Fibroblast of lung (primary cell): ENCODE measurements at regions not wholly inside any gene's neighbourhood (a gene's known extent, or its start where the extent isn't known, plus 50 kb on each side); places are given as distances from the start of the nearest gene placed in this dataset.

Source experiments
- DNase-seq, 2 donors: peaks; one replicate each; pipeline versions ENCODE4 v3.0.0 to v3.0.0-alpha.2; 2010; ENCODE audit warnings: low read depth in 2 of 2
- H2AFZ ChIP-seq: 2 replicates; pipeline ENCODE4 v1.5.1; 2012; ENCODE audit warnings: low read length, control low read depth, inconsistent platforms
- H3K27ac ChIP-seq: 2 replicates; pipeline ENCODE4 v1.5.1; 2011; ENCODE audit warnings: low read length, control low read depth; ENCODE audit not compliant: insufficient read depth
- H3K27me3 ChIP-seq: 2 replicates; pipeline ENCODE4 v1.5.1; 2011; ENCODE audit warnings: mild to moderate bottlenecking, low read length; ENCODE audit not compliant: control insufficient read depth, insufficient read depth
- H3K36me3 ChIP-seq: 2 replicates; pipeline ENCODE4 v1.5.1; 2011; ENCODE audit warnings: low read length; ENCODE audit not compliant: control insufficient read depth, insufficient read depth
- H3K4me1 ChIP-seq: 2 replicates; pipeline ENCODE4 v1.5.1; 2011; ENCODE audit warnings: low read length; ENCODE audit not compliant: control insufficient read depth, insufficient read depth; ENCODE audit errors: extremely low read depth
- H3K4me2 ChIP-seq: 2 replicates; pipeline ENCODE4 v1.5.1; 2011; ENCODE audit warnings: low read length, control low read depth; ENCODE audit not compliant: insufficient read depth; ENCODE audit errors: extremely low read depth
- H3K4me3 ChIP-seq, 4 experiments: fragments of 200-600 bp in 1 of 4; sonication (generic) in 1 of 4; replicated peaks in 1 of 4; 2 replicates each; pipeline ENCODE4 v1.5.1; 2011 to 2016; ENCODE audit warnings: low read length in 4 of 4, low read depth in 3 of 4, mild to moderate bottlenecking in 3 of 4, control low read depth in 2 of 4, inconsistent platforms in 1 of 4, mixed read lengths in 1 of 4; ENCODE audit not compliant: insufficient read depth in 1 of 4; ENCODE audit errors: control extremely low read depth in 1 of 4
- H3K79me2 ChIP-seq: 2 replicates; pipeline ENCODE4 v1.5.1; 2012; ENCODE audit warnings: mild to moderate bottlenecking, low read length, inconsistent platforms; ENCODE audit not compliant: control insufficient read depth, insufficient read depth
- H3K9ac ChIP-seq: 2 replicates; pipeline ENCODE4 v1.5.1; 2011; ENCODE audit warnings: mild to moderate bottlenecking, low read length, control low read depth; ENCODE audit not compliant: insufficient read depth
- H3K9me3 ChIP-seq: 2 replicates; pipeline ENCODE4 v1.5.1; 2012; ENCODE audit warnings: low read depth, low read length; ENCODE audit not compliant: control insufficient read depth, insufficient read depth
- H4K20me1 ChIP-seq: 2 replicates; pipeline ENCODE4 v1.5.1; 2011; ENCODE audit warnings: low read length; ENCODE audit not compliant: control insufficient read depth, insufficient read depth; ENCODE audit errors: extremely low read depth
- CTCF ChIP-seq, 2 donors: IDR thresholded peaks in 1 of 2; conservative IDR thresholded peaks in 1 of 2; 1 replicate in 1 of 2; 2 replicates in 1 of 2; pipeline ENCODE4 v1.5.1; 2011 to 2012; ENCODE audit warnings: low read length in 2 of 2, control low read depth in 1 of 2, inconsistent platforms in 1 of 2, low read depth in 1 of 2, mild to moderate bottlenecking in 1 of 2
- EZH2 ChIP-seq: IDR thresholded peaks from 2 replicates; pipeline ENCODE4 v1.5.1; 2012; ENCODE audit warnings: low read length, control low read depth, mild to moderate bottlenecking; ENCODE audit errors: missing control alignments

GRCh38 chr2:143975216-143975615, 544.7 kb downstream of the ZEB2 start:
- no peak overlapping the region for H3K4me3 ChIP-seq
- DNase-seq: no peak
- no peaks in the 10 kb centered on the region for H3K27me3 ChIP-seq
- no peak overlapping the region for H2AFZ ChIP-seq
- no peak overlapping the region for H3K27ac ChIP-seq
- no peak overlapping the region for H3K4me2 ChIP-seq
- no peaks in the 10 kb centered on the region for H3K9me3 ChIP-seq
- no peaks in the 10 kb centered on the region for H3K4me1 ChIP-seq
- H4K20me1 ChIP-seq: no peaks in the 10 kb centered on the region
- no peaks in the 10 kb centered on the region for H3K36me3 ChIP-seq
- no peak overlapping the region for H3K9ac ChIP-seq
- TF ChIP-seq CTCF (conservative IDR thresholded peaks at IDR 0.05 in 1 of 2, IDR thresholded peaks at IDR 0.05 in 1 of 2; ENCODE audit: low read depth in 1 of 2, low read length in 2 of 2): no peak
- no peak for TF ChIP-seq EZH2
- no peaks in the 10 kb centered on the region for H3K79me2 ChIP-seq

DNA sequence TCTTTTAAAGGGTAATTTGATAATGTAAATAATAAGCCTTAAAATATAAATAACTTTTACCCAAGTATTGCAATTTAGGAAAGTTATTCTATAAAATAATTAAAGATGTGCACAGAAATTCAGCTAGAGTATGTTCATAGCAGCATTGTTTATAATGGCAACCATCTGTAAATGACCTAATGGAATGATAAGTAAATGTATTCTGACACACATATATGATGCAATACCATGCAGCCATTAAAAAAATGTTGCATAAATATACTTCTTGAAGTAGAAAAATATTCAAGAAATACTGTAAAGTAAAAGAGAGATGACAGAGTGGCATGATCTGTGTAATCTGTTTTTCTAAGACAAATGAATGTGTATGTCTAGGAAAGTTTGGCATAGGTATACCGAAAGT, 545.7 kb downstream of the ZEB2 start:
- no peaks in the 10 kb centered on the region for H3K36me3 ChIP-seq
- H4K20me1 ChIP-seq: no peaks in the 10 kb centered on the region
- no peak overlapping the region for H2AFZ ChIP-seq
- TF ChIP-seq CTCF (conservative IDR thresholded peaks at IDR 0.05 in 1 of 2, IDR thresholded peaks at IDR 0.05 in 1 of 2; ENCODE audit: low read depth in 1 of 2, low read length in 2 of 2) (no peak), EZH2 (no peak)
- no peaks in the 10 kb centered on the region for H3K4me1 ChIP-seq
- no peaks in the 10 kb centered on the region for H3K79me2 ChIP-seq
- H3K4me3 ChIP-seq: no peak overlapping the region
- H3K27me3 ChIP-seq: no peaks in the 10 kb centered on the region
- peak; percentile 17 to 89 for DNase-seq
- no peak overlapping the region for H3K9ac ChIP-seq
- no peak overlapping the region for H3K27ac ChIP-seq
- no peaks in the 10 kb centered on the region for H3K9me3 ChIP-seq
- no peak overlapping the region for H3K4me2 ChIP-seq

- H3K27me3 ChIP-seq: no peaks in the 10 kb centered on the region
- no peak overlapping the region for H3K4me2 ChIP-seq
- no peaks in the 10 kb centered on the region for H3K79me2 ChIP-seq
Measured at GRCh38 chr2:143968860-143969259, 551.1 kb downstream of the ZEB2 start.

More at GRCh38 chr2:143968860-143969259, 551.1 kb downstream of the ZEB2 start:
- H3K27ac ChIP-seq: no peak overlapping the region
- no peaks in the 10 kb centered on the region for H3K36me3 ChIP-seq
- H3K9me3 ChIP-seq: no peaks in the 10 kb centered on the region
- TF ChIP-seq CTCF (conservative IDR thresholded peaks at IDR 0.05 in 1 of 2, IDR thresholded peaks at IDR 0.05 in 1 of 2; ENCODE audit: low read depth in 1 of 2, low read length in 2 of 2) (no peak), EZH2 (no peak)
- H3K9ac ChIP-seq: no peak overlapping the region
- no peak overlapping the region for H2AFZ ChIP-seq
- no peaks in the 10 kb centered on the region for H3K4me1 ChIP-seq
- no peak overlapping the region for H3K4me3 ChIP-seq
- no peaks in the 10 kb centered on the region for H4K20me1 ChIP-seq
- DNase-seq: no peak
